ENCODE measurements at regions not wholly inside any gene's neighbourhood (a gene's known extent, or its start where the extent isn't known, plus 50 kb on each side); places are given as distances from the start of the nearest gene placed in this dataset.

DNA sequence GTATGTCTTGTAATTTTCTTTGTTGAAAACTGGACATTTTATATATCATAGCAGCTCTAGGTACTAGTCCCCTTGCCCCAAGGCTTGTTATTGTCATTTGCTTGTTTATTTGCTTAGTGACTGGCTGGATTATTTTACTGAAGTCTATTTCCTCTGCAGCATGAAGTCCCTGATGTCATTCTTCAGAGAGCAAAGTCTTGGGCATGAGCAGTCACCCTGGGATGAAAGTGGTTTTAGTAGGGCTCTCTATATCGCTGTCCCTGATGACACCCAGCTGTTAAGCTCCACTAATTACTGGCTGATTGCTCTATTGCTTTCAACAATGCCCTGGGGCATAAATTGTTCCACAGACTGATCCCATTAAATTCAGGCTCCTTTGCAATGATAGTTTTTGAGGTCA, 113.5 kb upstream of the USP9X start:
- Histone ChIP-seq H3K27me3 (ENCODE audit: control insufficient read depth, insufficient read depth, low read length) (no peaks in the 10 kb centered on the region), H3K4me3 (ENCODE audit: low read depth, low read length) (no peak overlapping the region), H3K9me3 (ENCODE audit: control insufficient read depth, insufficient read depth, low read length) (no peaks in the 10 kb centered on the region), H3K27ac (ENCODE audit: low read depth, low read length) (no peak overlapping the region)
- TF ChIP-seq, protein P1, sequence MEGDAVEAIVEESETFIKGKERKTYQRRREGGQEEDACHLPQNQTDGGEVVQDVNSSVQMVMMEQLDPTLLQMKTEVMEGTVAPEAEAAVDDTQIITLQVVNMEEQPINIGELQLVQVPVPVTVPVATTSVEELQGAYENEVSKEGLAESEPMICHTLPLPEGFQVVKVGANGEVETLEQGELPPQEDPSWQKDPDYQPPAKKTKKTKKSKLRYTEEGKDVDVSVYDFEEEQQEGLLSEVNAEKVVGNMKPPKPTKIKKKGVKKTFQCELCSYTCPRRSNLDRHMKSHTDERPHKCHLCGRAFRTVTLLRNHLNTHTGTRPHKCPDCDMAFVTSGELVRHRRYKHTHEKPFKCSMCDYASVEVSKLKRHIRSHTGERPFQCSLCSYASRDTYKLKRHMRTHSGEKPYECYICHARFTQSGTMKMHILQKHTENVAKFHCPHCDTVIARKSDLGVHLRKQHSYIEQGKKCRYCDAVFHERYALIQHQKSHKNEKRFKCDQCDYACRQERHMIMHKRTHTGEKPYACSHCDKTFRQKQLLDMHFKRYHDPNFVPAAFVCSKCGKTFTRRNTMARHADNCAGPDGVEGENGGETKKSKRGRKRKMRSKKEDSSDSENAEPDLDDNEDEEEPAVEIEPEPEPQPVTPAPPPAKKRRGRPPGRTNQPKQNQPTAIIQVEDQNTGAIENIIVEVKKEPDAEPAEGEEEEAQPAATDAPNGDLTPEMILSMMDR (IDR thresholded peaks at IDR 0.05; ENCODE audit: low read depth, low read length): no peak
- no peak for DNase-seq (ENCODE audit: low read depth, low spot score)
- POLR2A ChIA-PET: no interaction called here
- CTCF ChIA-PET: interaction anchor here (1.0 kb wide), 1 partner anchor 144 kb away, joined by 3 read pairs; no protein-coding TSS in a partner anchor

DNA sequence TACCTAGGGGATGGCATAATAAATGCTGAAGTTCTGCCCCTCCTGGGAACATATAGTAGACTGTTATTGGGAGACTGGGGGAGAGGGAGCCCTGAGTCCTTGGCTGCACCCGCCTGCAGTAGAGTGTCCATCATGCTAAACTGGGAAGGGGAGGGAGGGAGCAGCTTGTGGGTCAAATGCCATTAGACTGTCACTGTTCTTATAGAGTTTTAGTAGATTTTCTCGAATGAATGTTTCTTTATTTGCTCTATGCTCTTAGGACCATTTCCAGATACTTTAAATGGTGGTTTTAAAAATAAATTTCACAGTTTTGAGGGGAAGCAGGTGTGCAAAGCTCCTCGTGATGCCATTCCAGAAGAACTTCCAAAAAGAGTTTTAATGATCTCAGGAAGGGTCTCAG, 111.6 kb upstream of the USP9X start:
- ChIA-PET POLR2A (no interaction called here), CTCF (no interaction called here)

DNA sequence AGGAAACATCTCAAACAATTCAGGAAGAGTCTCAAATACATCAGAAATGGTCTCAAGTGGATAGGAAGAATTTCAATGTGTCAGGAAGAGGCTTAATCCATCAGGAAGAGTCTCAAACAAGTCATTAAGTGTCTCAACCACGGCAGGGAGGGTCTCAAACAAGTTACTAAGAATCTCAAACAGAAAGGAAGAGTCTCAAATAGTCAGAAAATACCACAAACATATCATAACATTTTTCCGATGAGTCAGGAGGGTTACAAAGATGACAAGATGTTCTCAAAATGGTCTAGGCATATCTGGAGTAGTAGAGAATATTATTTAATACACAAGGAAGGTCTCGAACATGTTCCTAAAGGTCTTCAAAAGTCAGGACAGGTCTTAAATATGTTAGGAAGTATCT, 109.3 kb upstream of the USP9X start:
- CTCF ChIA-PET: no interaction called here
- H3K4me3 ChIP-seq (ENCODE audit: low read depth, low read length): no peak overlapping the region
- TF ChIP-seq, protein P1 (IDR thresholded peaks at IDR 0.05; ENCODE audit: low read depth, low read length): no peak
- POLR2A ChIA-PET: interaction anchor here (0.6 kb wide), 1 partner anchor 151 kb away, joined by 3 read pairs; no protein-coding TSS in a partner anchor
- no peaks in the 10 kb centered on the region for H3K27me3 ChIP-seq (ENCODE audit: control insufficient read depth, insufficient read depth, low read length)
- no peaks in the 10 kb centered on the region; the same call in 1 of the 2 replicates for H3K9me3 ChIP-seq (ENCODE audit: control insufficient read depth, insufficient read depth, low read length)
- no peak for DNase-seq (ENCODE audit: low read depth, low spot score)
- H3K27ac ChIP-seq (ENCODE audit: low read depth, low read length): no peak overlapping the region

More for the DNA sequence above, 111.6 kb upstream of the USP9X start:
- TF ChIP-seq, protein P1 (IDR thresholded peaks at IDR 0.05; ENCODE audit: low read depth, low read length): no peak
- Histone ChIP-seq H3K9me3 (ENCODE audit: control insufficient read depth, insufficient read depth, low read length) (no peaks in the 10 kb centered on the region; the same call in 1 of the 2 replicates), H3K27ac (ENCODE audit: low read depth, low read length) (no peak overlapping the region), H3K27me3 (ENCODE audit: control insufficient read depth, insufficient read depth, low read length) (no peaks in the 10 kb centered on the region), H3K4me3 (ENCODE audit: low read depth, low read length) (no peak overlapping the region)
- no peak for DNase-seq (ENCODE audit: low read depth, low spot score)

DNA sequence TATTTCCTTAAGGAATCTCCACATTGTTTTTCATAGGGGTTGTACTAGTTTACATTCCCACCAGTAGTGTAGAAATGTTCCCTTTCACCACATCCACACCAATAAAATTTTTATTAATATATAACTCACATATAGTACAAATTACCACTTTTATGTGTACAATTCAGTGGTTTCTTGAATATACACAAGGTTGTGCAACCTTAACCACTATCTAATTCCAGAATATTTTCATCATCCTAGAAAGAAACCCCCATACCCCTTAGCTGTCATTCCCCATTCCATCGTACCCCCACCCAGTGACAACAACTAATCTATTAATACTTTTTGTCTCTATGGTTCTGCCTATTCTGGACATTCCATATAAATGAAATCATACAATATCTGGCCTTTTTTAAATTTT, 108.3 kb upstream of the USP9X start:
- TF ChIP-seq, protein P1 (IDR thresholded peaks at IDR 0.05; ENCODE audit: low read depth, low read length): no peak
- Histone ChIP-seq H3K27me3 (ENCODE audit: control insufficient read depth, insufficient read depth, low read length) (no peaks in the 10 kb centered on the region), H3K9me3 (ENCODE audit: control insufficient read depth, insufficient read depth, low read length) (no peaks in the 10 kb centered on the region; the same call in 1 of the 2 replicates), H3K27ac (ENCODE audit: low read depth, low read length) (no peak overlapping the region), H3K4me3 (ENCODE audit: low read depth, low read length) (no peak overlapping the region)
- no peak for DNase-seq (ENCODE audit: low read depth, low spot score)
- POLR2A ChIA-PET: no interaction called here
- CTCF ChIA-PET: no interaction called here

DNA sequence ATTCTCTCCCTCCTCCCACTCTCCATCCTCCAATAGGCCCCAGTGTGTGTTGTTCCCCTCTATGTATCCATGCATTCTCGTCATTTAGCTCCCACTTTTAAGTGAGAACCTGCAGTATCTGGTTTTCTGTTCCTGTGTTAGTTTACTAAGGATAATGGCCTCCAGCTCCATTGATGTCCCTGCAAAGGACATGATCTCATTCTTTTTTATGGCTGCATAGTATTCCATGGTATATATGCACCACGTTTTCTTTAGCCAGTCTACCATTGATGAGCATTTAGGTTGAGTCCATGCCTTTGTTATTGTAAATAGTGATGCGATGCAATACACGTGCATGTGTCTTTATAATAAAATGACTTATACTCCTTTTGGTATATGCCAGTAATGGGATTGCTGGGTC, 100.3 kb upstream of the USP9X start:
- Histone ChIP-seq H3K27ac (ENCODE audit: low read depth, low read length) (no peak overlapping the region), H3K27me3 (ENCODE audit: control insufficient read depth, insufficient read depth, low read length) (no peaks in the 10 kb centered on the region), H3K4me3 (ENCODE audit: low read depth, low read length) (no peak overlapping the region), H3K9me3 (ENCODE audit: control insufficient read depth, insufficient read depth, low read length) (no peaks in the 10 kb centered on the region)
- ChIA-PET CTCF (no interaction called here), POLR2A (no interaction called here)
- no peak for DNase-seq (ENCODE audit: low read depth, low spot score)
- TF ChIP-seq, protein P1 (IDR thresholded peaks at IDR 0.05; ENCODE audit: low read depth, low read length): no peak

Measured in AG04450 (cell line).